IPS-18a (cell line): ENCODE measurements at regions not wholly inside any gene's neighbourhood (a gene's known extent, or its start where the extent isn't known, plus 50 kb on each side); places are given as distances from the start of the nearest gene placed in this dataset.
"Not testable (repeated sequence)": the region's sequence is repeated elsewhere in the genome, so short reads cannot be mapped to it uniquely, and the experiment has no call there.

ENCODE experiments used
- H3K27ac ChIP-seq: one replicate; pipeline ENCODE4 v1.5.1; 2013; ENCODE audit warnings: low read length
- H3K27me3 ChIP-seq: one replicate; pipeline ENCODE4 v1.6.1; 2013; ENCODE audit warnings: mild to moderate bottlenecking, low read length; ENCODE audit not compliant: control insufficient read depth, insufficient read depth
- H3K36me3 ChIP-seq: one replicate; pipeline ENCODE4 v1.6.1; 2013; ENCODE audit warnings: low read depth, low read length; ENCODE audit not compliant: control insufficient read depth
- H3K4me1 ChIP-seq: one replicate; pipeline ENCODE4 v1.6.1; 2013; ENCODE audit warnings: low read depth, low read length; ENCODE audit not compliant: control insufficient read depth
- H3K4me3 ChIP-seq: one replicate; pipeline ENCODE4 v1.5.1; 2013; ENCODE audit warnings: low read length
- H3K9ac ChIP-seq: one replicate; pipeline ENCODE4 v1.6.1; 2013; ENCODE audit warnings: mild to moderate bottlenecking, low read length, moderate library complexity
- H3K9me3 ChIP-seq: one replicate; pipeline ENCODE4 v1.6.1; 2013; ENCODE audit warnings: low read depth, low read length; ENCODE audit not compliant: control insufficient read depth

GRCh38 chr22:34395370-34395769, 475.1 kb upstream of the LARGE1 start:
- no peak overlapping the region for H3K4me3 ChIP-seq
- no peaks in the 10 kb centered on the region for H3K27me3 ChIP-seq
- no peaks in the 10 kb centered on the region for H3K36me3 ChIP-seq
- no peak overlapping the region for H3K27ac ChIP-seq
- no peaks in the 10 kb centered on the region for H3K9me3 ChIP-seq
- no peaks in the 10 kb centered on the region for H3K4me1 ChIP-seq
- no peak overlapping the region for H3K9ac ChIP-seq

- no peak overlapping the region for H3K9ac ChIP-seq
- no peak overlapping the region for H3K4me3 ChIP-seq
- H3K4me1 ChIP-seq: no peaks in the 10 kb centered on the region
- no peaks in the 10 kb centered on the region for H3K36me3 ChIP-seq
- no peaks in the 10 kb centered on the region for H3K27me3 ChIP-seq
- H3K27ac ChIP-seq: no peak overlapping the region
- no peaks in the 10 kb centered on the region for H3K9me3 ChIP-seq
Measured at GRCh38 chr22:34403667-34404066, 483.4 kb upstream of the LARGE1 start.

- H3K36me3 ChIP-seq: no peaks in the 10 kb centered on the region
- no peak overlapping the region for H3K4me3 ChIP-seq
- no peak overlapping the region for H3K9ac ChIP-seq
- H3K4me1 ChIP-seq: no peaks in the 10 kb centered on the region
- no peak overlapping the region for H3K27ac ChIP-seq
- no peaks in the 10 kb centered on the region for H3K9me3 ChIP-seq
- no peaks in the 10 kb centered on the region for H3K27me3 ChIP-seq
Measured at GRCh38 chr22:34410111-34410510, 489.8 kb upstream of the LARGE1 start.

GRCh38 chr22:34414467-34415440, 494.5 kb upstream of the LARGE1 start:
- no peak overlapping the region for H3K9ac ChIP-seq
- no peaks in the 10 kb centered on the region for H3K9me3 ChIP-seq
- H3K27ac ChIP-seq: no peak overlapping the region
- no peaks in the 10 kb centered on the region for H3K36me3 ChIP-seq
- no peak overlapping the region for H3K4me3 ChIP-seq
- no peaks in the 10 kb centered on the region for H3K27me3 ChIP-seq
- H3K4me1 ChIP-seq: peaks cover 10% of the 10 kb centered on the region

GRCh38 chr22:34416022-34416860, 496.0 kb upstream of the LARGE1 start:
- Histone ChIP-seq H3K9ac (no peak overlapping the region), H3K4me1 (peaks cover 10% of the 10 kb centered on the region), H3K4me3 (no peak overlapping the region), H3K36me3 (no peaks in the 10 kb centered on the region), H3K9me3 (no peaks in the 10 kb centered on the region), H3K27ac (no peak overlapping the region), H3K27me3 (no peaks in the 10 kb centered on the region)

GRCh38 chr22:34422948-34423347, 502.7 kb upstream of the LARGE1 start:
- H3K4me1 ChIP-seq, H3K9me3 ChIP-seq, H3K9ac ChIP-seq, H3K27me3 ChIP-seq, H3K4me3 ChIP-seq, H3K27ac ChIP-seq, H3K36me3 ChIP-seq: not testable (repeated sequence)

GRCh38 chr22:34427436-34427835, 507.2 kb upstream of the LARGE1 start:
- Histone ChIP-seq H3K27me3 (no peaks in the 10 kb centered on the region), H3K36me3 (no peaks in the 10 kb centered on the region), H3K27ac (no peak overlapping the region), H3K9ac (no peak overlapping the region), H3K9me3 (no peaks in the 10 kb centered on the region), H3K4me3 (no peak overlapping the region), H3K4me1 (no peaks in the 10 kb centered on the region)

- no peaks in the 10 kb centered on the region for H3K9me3 ChIP-seq
- H3K27me3 ChIP-seq: no peaks in the 10 kb centered on the region
- no peaks in the 10 kb centered on the region for H3K36me3 ChIP-seq
- no peak overlapping the region for H3K4me3 ChIP-seq
- no peak overlapping the region for H3K9ac ChIP-seq
- no peak overlapping the region for H3K27ac ChIP-seq
- no peaks in the 10 kb centered on the region for H3K4me1 ChIP-seq
Measured at GRCh38 chr22:34427841-34428240, 507.6 kb upstream of the LARGE1 start.

- H3K27me3 ChIP-seq: no peaks in the 10 kb centered on the region
- no peak overlapping the region for H3K4me3 ChIP-seq
- H3K27ac ChIP-seq: no peak overlapping the region
- H3K36me3 ChIP-seq: no peaks in the 10 kb centered on the region
- H3K4me1 ChIP-seq: no peaks in the 10 kb centered on the region
- H3K9me3 ChIP-seq: no peaks in the 10 kb centered on the region
- H3K9ac ChIP-seq: no peak overlapping the region
Measured at GRCh38 chr22:34429314-34429713, 509.0 kb upstream of the LARGE1 start.

GRCh38 chr22:34430386-34430785, 510.1 kb upstream of the LARGE1 start:
- Histone ChIP-seq H3K9me3 (no peaks in the 10 kb centered on the region), H3K27ac (no peak overlapping the region), H3K9ac (no peak overlapping the region), H3K36me3 (no peaks in the 10 kb centered on the region), H3K4me3 (no peak overlapping the region), H3K4me1 (no peaks in the 10 kb centered on the region), H3K27me3 (no peaks in the 10 kb centered on the region)

- no peaks in the 10 kb centered on the region for H3K9me3 ChIP-seq
- no peaks in the 10 kb centered on the region for H3K27me3 ChIP-seq
- H3K4me1 ChIP-seq: no peaks in the 10 kb centered on the region
- no peak overlapping the region for H3K27ac ChIP-seq
- H3K36me3 ChIP-seq: no peaks in the 10 kb centered on the region
- no peak overlapping the region for H3K9ac ChIP-seq
- no peak overlapping the region for H3K4me3 ChIP-seq
Measured at GRCh38 chr22:34434371-34434770, 514.1 kb upstream of the LARGE1 start.
